ES-I3 (cell line): ENCODE measurements at regions not wholly inside any gene's neighbourhood (a gene's known extent, or its start where the extent isn't known, plus 50 kb on each side); places are given as distances from the start of the nearest gene placed in this dataset.

Source experiments
- H3K36me3 ChIP-seq: 2 replicates; pipeline ENCODE4 v1.6.1; 2013; ENCODE audit warnings: mild to moderate bottlenecking, low read length, control low read depth, moderate library complexity; ENCODE audit not compliant: insufficient read depth
- H3K4me1 ChIP-seq: 2 replicates; pipeline ENCODE4 v1.6.1; 2013; ENCODE audit warnings: mild to moderate bottlenecking, control low read depth, low read length; ENCODE audit not compliant: insufficient read depth
- H3K9ac ChIP-seq: 2 replicates; pipeline ENCODE4 v1.6.1; 2013; ENCODE audit warnings: low read depth, mild to moderate bottlenecking, low read length, moderate library complexity
- H3K9me3 ChIP-seq: 2 replicates; pipeline ENCODE4 v1.6.1; 2013; ENCODE audit warnings: mild to moderate bottlenecking, low read length, moderate library complexity; ENCODE audit not compliant: control insufficient read depth, insufficient read depth

- H3K4me1 ChIP-seq = no peaks in the 10 kb centered on the region
- H3K9me3 ChIP-seq = no peaks in the 10 kb centered on the region
- H3K36me3 ChIP-seq = no peaks in the 10 kb centered on the region
- H3K9ac ChIP-seq = no peak overlapping the region
These were observed 634.8 kb upstream of the UBE2E2 start for GRCh38 chr3:22568285-22568684.

- H3K9ac ChIP-seq = no peak overlapping the region
- no peaks in the 10 kb centered on the region for H3K4me1 ChIP-seq
These were observed 633.6 kb upstream of the UBE2E2 start for GRCh38 chr3:22569570-22569969.

GRCh38 chr3:22581007-22581406, 622.1 kb upstream of the UBE2E2 start:
- no peak overlapping the region for H3K9ac ChIP-seq
- H3K4me1 ChIP-seq = peaks cover 11% of the 10 kb centered on the region
- no peaks in the 10 kb centered on the region for H3K9me3 ChIP-seq
- no peaks in the 10 kb centered on the region for H3K36me3 ChIP-seq

More at GRCh38 chr3:22569570-22569969, 633.6 kb upstream of the UBE2E2 start:
- Histone ChIP-seq H3K9me3 (no peaks in the 10 kb centered on the region), H3K36me3 (no peaks in the 10 kb centered on the region)

GRCh38 chr3:22582266-22582665, 620.9 kb upstream of the UBE2E2 start:
- Histone ChIP-seq H3K36me3 (no peaks in the 10 kb centered on the region), H3K4me1 (peaks cover 12% of the 10 kb centered on the region), H3K9ac (no peak overlapping the region), H3K9me3 (no peaks in the 10 kb centered on the region)

- Histone ChIP-seq H3K9me3 (no peaks in the 10 kb centered on the region), H3K36me3 (no peaks in the 10 kb centered on the region), H3K4me1 (peaks cover 12% of the 10 kb centered on the region), H3K9ac (no peak overlapping the region)
These were observed 617.6 kb upstream of the UBE2E2 start for GRCh38 chr3:22585504-22585903.

- Histone ChIP-seq H3K4me1 (peaks cover 12% of the 10 kb centered on the region), H3K9ac (no peak overlapping the region), H3K36me3 (no peaks in the 10 kb centered on the region), H3K9me3 (no peaks in the 10 kb centered on the region)
These were observed 617.2 kb upstream of the UBE2E2 start for GRCh38 chr3:22585911-22586310.

GRCh38 chr3:22587446-22587845, 615.7 kb upstream of the UBE2E2 start:
- Histone ChIP-seq H3K9ac (no peak overlapping the region), H3K4me1 (peaks cover 12% of the 10 kb centered on the region), H3K36me3 (no peaks in the 10 kb centered on the region), H3K9me3 (no peaks in the 10 kb centered on the region)

- Histone ChIP-seq H3K9ac (no peak overlapping the region), H3K36me3 (no peaks in the 10 kb centered on the region), H3K4me1 (no peaks in the 10 kb centered on the region), H3K9me3 (peaks cover 3% of the 10 kb centered on the region; the same call in 1 of the 2 replicates)
These were observed 609.5 kb upstream of the UBE2E2 start for GRCh38 chr3:22593638-22594037.

- Histone ChIP-seq H3K36me3 (no peaks in the 10 kb centered on the region), H3K4me1 (no peaks in the 10 kb centered on the region), H3K9me3 (peaks cover 3% of the 10 kb centered on the region; the same call in 1 of the 2 replicates), H3K9ac (no peak overlapping the region)
These were observed 608.1 kb upstream of the UBE2E2 start for GRCh38 chr3:22594990-22595389.

- Histone ChIP-seq H3K36me3 (no peaks in the 10 kb centered on the region), H3K9ac (no peak overlapping the region), H3K9me3 (no peaks in the 10 kb centered on the region), H3K4me1 (no peaks in the 10 kb centered on the region)
These were observed 596.7 kb upstream of the UBE2E2 start for GRCh38 chr3:22606461-22606860.

- H3K9ac ChIP-seq = no peak overlapping the region
- H3K4me1 ChIP-seq = no peaks in the 10 kb centered on the region
- H3K36me3 ChIP-seq = no peaks in the 10 kb centered on the region
- no peaks in the 10 kb centered on the region for H3K9me3 ChIP-seq
These were observed 596.2 kb upstream of the UBE2E2 start for GRCh38 chr3:22606938-22607337.

- H3K4me1 ChIP-seq = no peaks in the 10 kb centered on the region
- H3K9ac ChIP-seq = no peak overlapping the region
- no peaks in the 10 kb centered on the region for H3K36me3 ChIP-seq
- H3K9me3 ChIP-seq = no peaks in the 10 kb centered on the region
These were observed 595.0 kb upstream of the UBE2E2 start for GRCh38 chr3:22608093-22608492.

GRCh38 chr3:22608721-22609120, 594.4 kb upstream of the UBE2E2 start:
- H3K9me3 ChIP-seq = no peaks in the 10 kb centered on the region
- H3K4me1 ChIP-seq = no peaks in the 10 kb centered on the region
- no peak overlapping the region for H3K9ac ChIP-seq
- no peaks in the 10 kb centered on the region for H3K36me3 ChIP-seq

GRCh38 chr3:22609139-22609538, 594.0 kb upstream of the UBE2E2 start:
- Histone ChIP-seq H3K9me3 (no peaks in the 10 kb centered on the region), H3K9ac (no peak overlapping the region), H3K4me1 (no peaks in the 10 kb centered on the region), H3K36me3 (no peaks in the 10 kb centered on the region)

- Histone ChIP-seq H3K9ac (no peak overlapping the region), H3K36me3 (no peaks in the 10 kb centered on the region), H3K4me1 (no peaks in the 10 kb centered on the region), H3K9me3 (no peaks in the 10 kb centered on the region)
These were observed 590.2 kb upstream of the UBE2E2 start for GRCh38 chr3:22612927-22613326.

GRCh38 chr3:22615790-22616189, 587.3 kb upstream of the UBE2E2 start:
- no peaks in the 10 kb centered on the region for H3K36me3 ChIP-seq
- H3K9me3 ChIP-seq = no peaks in the 10 kb centered on the region
- no peak overlapping the region for H3K9ac ChIP-seq

More at GRCh38 chr3:22615790-22616189, 587.3 kb upstream of the UBE2E2 start:
- H3K4me1 ChIP-seq = no peaks in the 10 kb centered on the region
